Activated CD4-positive, CD25-positive, alpha-beta regulatory T cell treated with anti-CD3 and anti-CD28 coated beads, Interleukin-2, amount 50 U/mL, for 24 hours (primary cell): ENCODE measurements at regions not wholly inside any gene's neighbourhood (a gene's known extent, or its start where the extent isn't known, plus 50 kb on each side); places are given as distances from the start of the nearest gene placed in this dataset.
"Not testable (repeated sequence)": the region's sequence is repeated elsewhere in the genome, so short reads cannot be mapped to it uniquely, and the experiment has no call there.

ENCODE experiments used
- ATAC-seq, 2 donors: fragments of 150-1000 bp; cut with Tn5 transposase; one replicate each; pipeline ENCODE4 v1.10.0; 2021; ENCODE audit warnings: mild to moderate bottlenecking in 1 of 2, moderate library complexity in 1 of 2

DNA sequence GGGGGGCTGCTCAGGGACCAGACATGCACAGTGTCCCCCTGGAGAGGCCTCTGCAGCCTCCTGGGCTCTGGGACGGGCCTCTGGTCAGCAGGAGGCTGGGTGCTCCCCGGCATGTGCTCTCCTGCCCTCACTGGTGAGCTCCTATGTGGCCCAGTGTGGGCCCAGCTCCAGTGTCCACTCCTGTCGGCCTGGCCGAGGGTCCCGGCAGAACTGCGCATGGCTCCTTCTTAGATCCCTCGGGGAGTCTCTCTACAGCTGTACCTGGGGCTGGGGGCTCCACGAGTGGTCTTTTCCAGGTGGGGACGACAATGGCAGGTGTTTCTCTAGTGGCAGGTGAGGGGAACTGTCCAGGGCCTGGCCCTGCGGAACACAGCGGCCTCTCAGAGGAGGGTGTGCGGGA is 367.3 kb downstream of the TMEM121 start:
- not testable (repeated sequence) for ATAC-seq

GRCh38 chr14:105894125-105894977 is 368.0 kb downstream of the TMEM121 start:
- ATAC-seq, result no peak

- no peak for ATAC-seq
Measured at GRCh38 chr14:105894978-105895881, 368.8 kb downstream of the TMEM121 start.

- ATAC-seq, result not testable (repeated sequence)
Measured at GRCh38 chr14:105896206-105896605, 369.8 kb downstream of the TMEM121 start.

DNA sequence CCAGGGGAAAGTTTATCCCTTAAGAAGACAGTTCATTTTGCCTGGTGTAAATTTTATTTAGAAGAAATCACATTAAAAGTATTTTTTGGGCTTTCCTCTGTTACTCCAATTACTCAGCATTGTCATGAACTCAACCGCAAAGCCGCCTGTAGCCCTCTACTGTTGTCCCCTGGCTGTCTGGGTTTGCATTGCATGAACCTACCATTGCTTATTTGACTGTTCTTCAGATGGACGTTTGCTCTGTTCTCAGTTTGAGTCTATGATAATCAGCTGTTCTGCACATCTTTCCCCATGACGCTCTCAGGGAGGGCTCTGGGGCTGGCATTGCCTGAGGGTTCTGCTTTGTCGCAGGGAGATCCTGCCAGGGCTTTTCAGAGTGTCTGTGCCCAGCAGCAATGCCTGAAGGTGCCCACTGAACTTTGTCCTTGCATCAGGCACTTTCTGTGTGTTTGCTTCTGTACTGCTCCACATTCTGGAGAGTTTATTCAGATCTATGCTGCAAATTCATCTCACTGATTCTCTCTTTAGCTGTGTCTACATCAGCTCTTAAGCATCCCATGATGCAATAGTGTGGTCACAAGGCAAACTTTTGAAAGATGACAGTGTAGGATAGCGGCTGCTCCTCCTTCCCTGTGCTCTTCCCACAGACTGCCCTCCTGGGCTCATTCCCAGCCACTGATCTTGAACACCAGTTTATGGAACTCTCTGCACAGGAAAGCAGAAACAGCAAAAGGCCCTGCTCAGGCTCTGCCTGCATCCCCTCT is 370.8 kb downstream of the TMEM121 start:
- peak; percentile 59 to 64 for ATAC-seq

GRCh38 chr14:105897725-105898113 is 371.3 kb downstream of the TMEM121 start:
- no peak for ATAC-seq

- no peak for ATAC-seq
Measured at GRCh38 chr14:105898482-105899010, 372.2 kb downstream of the TMEM121 start.

DNA sequence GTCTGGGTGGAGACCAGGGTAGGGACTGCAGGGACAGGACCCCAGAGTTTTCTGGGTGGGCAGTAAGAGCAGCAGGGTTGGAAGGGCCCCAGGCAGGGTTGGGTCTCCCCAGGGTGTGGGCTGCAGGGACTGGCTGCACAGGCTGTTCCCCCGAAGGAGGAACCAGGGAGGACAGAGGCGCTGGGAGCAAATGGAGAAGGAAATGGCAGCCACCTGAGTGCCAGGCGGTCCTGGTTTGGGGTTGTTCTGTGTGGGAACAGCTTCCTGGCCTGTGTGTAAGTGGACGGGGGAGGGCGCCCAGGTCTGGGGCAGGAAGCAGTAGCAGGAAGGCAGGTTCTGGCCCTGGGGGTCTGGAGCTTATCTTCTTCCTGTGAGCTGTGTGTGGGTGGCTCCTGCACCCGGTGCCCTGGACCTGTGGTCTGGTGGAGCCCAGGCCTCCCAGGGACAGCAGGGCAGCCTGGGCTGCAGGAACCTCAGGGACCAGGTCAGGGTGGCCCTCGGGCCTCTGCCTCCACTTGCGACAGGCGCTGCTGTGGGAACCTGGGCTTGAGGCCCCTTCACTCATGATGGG is 372.8 kb downstream of the TMEM121 start:
- no peak for ATAC-seq

DNA sequence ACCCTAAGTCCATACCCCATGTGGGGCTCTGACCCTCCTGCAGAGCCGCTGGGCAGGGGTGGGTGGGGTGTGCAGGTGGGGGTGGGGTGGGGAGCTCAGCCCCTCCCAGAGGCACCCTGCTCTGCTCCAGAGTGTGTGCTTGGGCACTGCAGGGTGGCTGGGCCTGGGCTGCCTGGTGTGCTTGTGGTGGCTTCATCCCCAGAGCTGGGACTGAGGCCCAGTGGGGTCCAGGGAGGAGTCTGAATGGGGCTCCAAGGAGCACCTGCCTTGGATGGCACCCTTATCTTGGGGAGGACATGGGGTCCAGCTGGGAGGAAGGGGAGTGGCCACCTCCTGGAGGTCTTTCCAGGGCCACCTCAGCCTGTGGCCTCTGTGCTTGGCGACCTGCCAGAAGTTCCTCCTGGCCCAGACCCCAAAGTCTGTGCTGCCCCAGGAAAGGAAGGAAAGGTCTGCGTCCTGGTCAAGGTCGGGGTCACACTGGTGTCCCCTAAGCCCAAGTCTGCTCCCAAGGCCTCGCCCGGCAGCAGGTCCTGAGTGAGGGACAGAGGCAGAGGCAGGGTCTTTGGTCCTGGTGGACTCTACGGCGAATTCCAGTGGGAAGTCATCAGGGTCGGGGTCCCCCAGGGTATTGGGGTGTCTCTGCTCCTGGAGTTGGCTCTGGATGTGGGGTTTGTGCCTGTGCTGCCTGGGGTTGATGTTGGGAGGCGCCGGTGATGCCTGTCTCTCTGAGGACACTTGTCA is 373.4 kb downstream of the TMEM121 start:
- no peak for ATAC-seq

- ATAC-seq, result no peak
Measured at GRCh38 chr14:105900398-105901160, 374.2 kb downstream of the TMEM121 start.

GRCh38 chr14:105901226-105901625 is 374.8 kb downstream of the TMEM121 start:
- no peak for ATAC-seq

DNA sequence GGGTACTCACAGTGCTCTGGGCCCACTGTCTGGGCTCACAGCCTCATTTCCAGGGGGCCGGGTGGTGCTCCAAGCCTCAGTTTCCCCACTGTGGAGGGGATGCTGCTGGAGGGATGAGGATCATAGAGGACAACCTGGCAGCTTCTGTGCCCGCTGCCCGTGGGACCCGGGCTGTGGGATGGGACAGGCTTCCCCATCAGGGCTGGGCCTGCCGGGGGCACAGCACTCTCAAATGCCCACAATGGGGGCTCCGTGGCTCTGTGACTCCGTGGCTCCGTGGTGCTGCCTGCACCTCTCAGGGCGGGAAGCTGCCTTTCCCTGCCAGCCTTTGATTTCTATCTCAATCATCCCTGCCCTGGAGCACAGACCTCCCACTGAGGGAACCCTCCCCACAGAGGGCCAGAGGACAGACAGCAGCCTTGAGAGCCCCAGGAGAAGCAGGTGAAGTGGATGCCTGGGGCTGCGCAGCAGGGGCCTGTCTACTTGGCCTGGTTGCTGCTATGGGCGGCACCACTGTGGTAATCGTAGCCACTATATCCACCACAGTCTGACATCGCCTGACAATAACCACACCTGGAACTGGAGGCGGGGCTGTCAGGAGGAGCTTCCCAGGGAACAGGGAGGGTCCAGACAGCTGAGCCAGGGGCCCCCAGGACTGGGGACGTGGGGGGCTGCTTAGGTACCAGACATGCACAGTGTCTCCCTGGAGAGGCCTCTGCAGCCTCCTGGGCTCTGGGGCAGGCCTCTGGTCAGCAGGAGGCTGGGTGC is 375.9 kb downstream of the TMEM121 start:
- no peak for ATAC-seq

GRCh38 chr14:105902899-105903165 is 376.4 kb downstream of the TMEM121 start:
- ATAC-seq, result not testable (repeated sequence)

GRCh38 chr14:105903971-105904370 is 377.6 kb downstream of the TMEM121 start:
- ATAC-seq, result no peak

DNA sequence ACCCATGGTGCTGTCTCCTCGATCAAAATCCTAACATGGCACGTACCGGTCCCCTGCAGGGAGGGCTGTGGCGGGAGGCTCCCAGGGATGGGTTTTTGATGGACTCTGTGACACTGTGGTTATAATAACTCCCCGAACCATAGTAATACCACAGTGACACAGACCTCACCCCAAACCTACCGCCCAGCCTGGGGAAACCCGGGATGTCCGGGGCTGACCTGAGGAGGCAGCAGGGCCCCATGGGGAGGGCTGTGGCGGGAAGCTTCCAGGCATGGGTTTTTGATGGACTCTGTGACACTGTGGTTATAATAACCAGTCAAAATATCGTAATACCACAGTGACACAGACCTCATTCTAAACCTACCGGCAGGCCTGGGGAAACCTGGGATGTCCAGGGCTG is 378.0 kb downstream of the TMEM121 start:
- ATAC-seq, result no peak

- no peak for ATAC-seq
Measured at GRCh38 chr14:105905456-105905855, 379.1 kb downstream of the TMEM121 start.

DNA sequence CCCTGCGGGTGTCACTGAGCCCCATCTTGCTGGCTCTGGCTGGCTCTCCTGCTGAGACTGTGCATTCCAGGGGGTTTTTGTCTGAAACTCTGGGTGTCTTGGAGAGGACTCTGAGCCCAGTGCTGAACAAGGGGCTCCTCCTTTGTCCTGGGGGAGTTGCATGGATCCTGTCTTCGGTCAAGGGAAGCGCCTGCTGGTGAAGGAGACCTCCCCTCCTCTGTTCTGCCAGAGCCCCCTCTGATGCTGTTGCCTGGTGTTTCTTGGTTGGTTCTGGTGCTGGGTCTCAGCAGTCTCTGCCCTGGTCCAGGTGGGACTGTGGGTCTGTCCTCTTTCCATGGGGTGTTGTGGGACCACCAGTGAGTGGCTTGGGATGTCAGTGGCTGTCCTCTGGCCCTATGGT is 380.9 kb downstream of the TMEM121 start:
- no peak for ATAC-seq

DNA sequence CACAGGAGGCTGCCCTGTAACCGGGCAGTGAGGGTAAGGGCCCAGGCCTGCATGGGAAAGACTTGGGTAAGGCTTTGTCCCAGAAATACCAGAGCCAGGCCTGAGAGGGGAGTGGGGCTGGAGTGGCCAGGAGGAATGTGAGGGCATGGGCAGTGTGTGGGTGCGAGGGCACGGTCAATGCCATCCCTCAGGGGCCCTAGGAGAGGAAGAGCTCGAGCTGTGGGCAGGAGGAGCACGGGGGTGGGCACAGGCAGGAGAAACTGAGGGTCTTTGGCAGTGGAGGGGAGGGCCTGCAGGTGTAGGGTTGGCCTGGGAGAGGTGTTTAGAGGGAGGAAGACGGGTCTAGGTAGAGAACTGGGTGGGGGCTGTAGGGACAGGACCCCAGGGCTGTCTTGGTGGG is 381.6 kb downstream of the TMEM121 start:
- ATAC-seq, result no peak

- peak in 1 of 2 donors; percentile 21 for ATAC-seq
Measured at GRCh38 chr14:105908481-105908911, 382.1 kb downstream of the TMEM121 start.
